ENCODE measurements at regions not wholly inside any gene's neighbourhood (a gene's known extent, or its start where the extent isn't known, plus 50 kb on each side); places are given as distances from the start of the nearest gene placed in this dataset.
"Not testable (repeated sequence)": the region's sequence is repeated elsewhere in the genome, so short reads cannot be mapped to it uniquely, and the experiment has no call there.

- TF ChIP-seq EZH2 (IDR thresholded peaks at IDR 0.05) (no peak), FOXP2 (optimal IDR thresholded peaks at IDR 0.05; ENCODE audit: control extremely low read depth, extremely low read length, insufficient read depth) (no peak), POLR2AphosphoS5 (IDR thresholded peaks at IDR 0.05; ENCODE audit: borderline replicate concordance, low read depth, low read length) (no peak)
- Histone ChIP-seq H3K9ac (ENCODE audit: insufficient read length) (no peak overlapping the region), H3K36me3 (ENCODE audit: insufficient read depth, low read length) (no peaks in the 10 kb centered on the region), H3K9me3 (ENCODE audit: low read depth, low read length) (no peaks in the 10 kb centered on the region), H3K4me3 (no peak overlapping the region), H3K27ac (no peak overlapping the region)
- DNase-seq (ENCODE audit: low read depth, low spot score): no peak
Measured at GRCh38 chr5:86228147-86228546, 389.6 kb upstream of the COX7C start.

- no peaks in the 10 kb centered on the region for H3K9me3 ChIP-seq (ENCODE audit: low read depth, low read length)
- no peak for DNase-seq (ENCODE audit: low read depth, low spot score)
- no peak overlapping the region for H3K27ac ChIP-seq
- H3K4me3 ChIP-seq: no peak overlapping the region
- TF ChIP-seq POLR2AphosphoS5 (IDR thresholded peaks at IDR 0.05; ENCODE audit: borderline replicate concordance, low read depth, low read length) (no peak), EZH2 (IDR thresholded peaks at IDR 0.05) (no peak), FOXP2 (optimal IDR thresholded peaks at IDR 0.05; ENCODE audit: control extremely low read depth, extremely low read length, insufficient read depth) (no peak)
- no peaks in the 10 kb centered on the region for H3K36me3 ChIP-seq (ENCODE audit: insufficient read depth, low read length)
- no peak overlapping the region for H3K9ac ChIP-seq (ENCODE audit: insufficient read length)
Measured at GRCh38 chr5:86232246-86232645, 385.5 kb upstream of the COX7C start.

- Histone ChIP-seq H3K9me3 (ENCODE audit: low read depth, low read length) (no peaks in the 10 kb centered on the region), H3K27ac (no peak overlapping the region), H3K36me3 (ENCODE audit: insufficient read depth, low read length) (no peaks in the 10 kb centered on the region), H3K9ac (ENCODE audit: insufficient read length) (no peak overlapping the region), H3K4me3 (no peak overlapping the region)
- no peak for DNase-seq (ENCODE audit: low read depth, low spot score)
- TF ChIP-seq FOXP2 (optimal IDR thresholded peaks at IDR 0.05; ENCODE audit: control extremely low read depth, extremely low read length, insufficient read depth): no peak
- TF ChIP-seq POLR2AphosphoS5 (IDR thresholded peaks at IDR 0.05; ENCODE audit: borderline replicate concordance, low read depth, low read length): no peak
- TF ChIP-seq EZH2 (IDR thresholded peaks at IDR 0.05): no peak
Measured at GRCh38 chr5:86244153-86244552, 373.6 kb upstream of the COX7C start.

GRCh38 chr5:86257871-86258270, 359.9 kb upstream of the COX7C start:
- Histone ChIP-seq H3K4me3 (no peak overlapping the region), H3K36me3 (ENCODE audit: insufficient read depth, low read length) (no peaks in the 10 kb centered on the region), H3K27ac (no peak overlapping the region), H3K9me3 (ENCODE audit: low read depth, low read length) (no peaks in the 10 kb centered on the region), H3K9ac (ENCODE audit: insufficient read length) (no peak overlapping the region)
- TF ChIP-seq FOXP2 (optimal IDR thresholded peaks at IDR 0.05; ENCODE audit: control extremely low read depth, extremely low read length, insufficient read depth): no peak
- no peak for TF ChIP-seq POLR2AphosphoS5 (IDR thresholded peaks at IDR 0.05; ENCODE audit: borderline replicate concordance, low read depth, low read length)
- no peak for TF ChIP-seq EZH2 (IDR thresholded peaks at IDR 0.05)
- DNase-seq (ENCODE audit: low read depth, low spot score): no peak

DNA sequence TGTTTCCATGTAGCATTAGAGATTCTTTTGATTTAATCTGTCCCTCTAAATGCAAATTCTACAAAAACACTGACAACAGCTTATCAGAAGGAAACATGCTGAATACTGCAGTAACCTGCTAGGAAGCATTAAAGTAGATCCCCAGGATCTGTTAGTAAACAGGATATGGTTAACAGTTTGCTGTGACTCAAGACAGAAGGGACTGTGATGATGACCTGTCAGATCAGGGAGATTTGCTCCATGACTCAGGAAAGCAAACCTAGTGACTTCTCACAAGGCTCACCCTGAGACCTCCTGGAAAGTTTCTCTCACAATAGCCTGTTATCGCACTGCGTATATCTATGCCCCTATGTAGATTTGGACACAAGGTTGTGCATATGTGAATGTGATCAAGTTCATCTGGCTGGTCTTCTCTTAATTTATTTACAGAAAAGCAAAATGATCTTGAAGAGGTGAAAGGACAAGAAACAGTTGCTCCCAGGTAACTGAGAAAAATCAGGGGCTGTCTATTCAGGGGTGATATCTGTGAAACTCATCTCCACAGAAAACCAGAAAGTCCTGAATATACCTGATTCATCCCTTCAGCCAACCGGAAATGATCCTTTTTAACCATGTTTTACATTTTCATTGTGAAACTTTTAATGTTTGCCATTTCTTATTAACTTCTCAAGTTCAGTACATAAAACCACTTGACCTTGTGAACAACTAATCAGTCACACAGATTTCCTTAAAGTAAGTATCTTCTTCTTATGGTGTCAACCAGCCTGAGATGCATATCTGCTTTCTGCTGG, 333.1 kb upstream of the COX7C start:
- H3K4me3 ChIP-seq: not testable (repeated sequence)

GRCh38 chr5:86287437-86287836, 330.3 kb upstream of the COX7C start:
- H3K27ac ChIP-seq; DNase-seq (ENCODE audit: low read depth, low spot score); H3K36me3 ChIP-seq (ENCODE audit: insufficient read depth, low read length); H3K9ac ChIP-seq (ENCODE audit: insufficient read length); H3K4me3 ChIP-seq; H3K9me3 ChIP-seq (ENCODE audit: low read depth, low read length): not testable (repeated sequence)

More for the DNA sequence above, 333.1 kb upstream of the COX7C start:
- H3K9me3 ChIP-seq (ENCODE audit: low read depth, low read length); H3K27ac ChIP-seq; DNase-seq (ENCODE audit: low read depth, low spot score); H3K36me3 ChIP-seq (ENCODE audit: insufficient read depth, low read length); H3K9ac ChIP-seq (ENCODE audit: insufficient read length): not testable (repeated sequence)

GRCh38 chr5:86289786-86290185, 328.0 kb upstream of the COX7C start:
- H3K36me3 ChIP-seq (ENCODE audit: insufficient read depth, low read length); H3K9me3 ChIP-seq (ENCODE audit: low read depth, low read length); H3K27ac ChIP-seq; H3K9ac ChIP-seq (ENCODE audit: insufficient read length); H3K4me3 ChIP-seq; DNase-seq (ENCODE audit: low read depth, low spot score): not testable (repeated sequence)

DNA sequence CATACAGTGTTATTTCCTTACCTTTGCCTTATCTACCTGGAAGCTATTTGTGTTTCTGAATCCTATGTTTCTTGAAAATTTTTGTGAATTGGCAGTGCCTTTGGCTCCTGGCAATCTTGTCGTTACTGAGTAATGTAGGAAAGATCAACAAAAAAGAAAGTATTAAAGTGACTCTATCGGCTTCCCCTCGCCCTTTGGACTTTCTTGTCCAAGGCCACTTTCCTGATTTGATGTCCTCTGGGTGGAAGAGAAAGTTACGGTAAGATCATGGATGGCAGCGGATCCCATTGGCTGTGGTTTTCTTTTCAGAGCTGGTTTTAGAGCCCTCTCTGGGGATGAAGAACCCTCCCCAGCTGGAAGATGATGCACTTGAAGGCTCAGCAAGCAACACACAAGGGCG, 324.9 kb upstream of the COX7C start:
- not testable (repeated sequence) for H3K27ac ChIP-seq; H3K9me3 ChIP-seq (ENCODE audit: low read depth, low read length); H3K36me3 ChIP-seq (ENCODE audit: insufficient read depth, low read length); DNase-seq (ENCODE audit: low read depth, low spot score); H3K4me3 ChIP-seq; H3K9ac ChIP-seq (ENCODE audit: insufficient read length)

- not testable (repeated sequence) for H3K27ac ChIP-seq; H3K9ac ChIP-seq (ENCODE audit: insufficient read length); DNase-seq (ENCODE audit: low read depth, low spot score); H3K9me3 ChIP-seq (ENCODE audit: low read depth, low read length); H3K36me3 ChIP-seq (ENCODE audit: insufficient read depth, low read length); H3K4me3 ChIP-seq
Measured at GRCh38 chr5:86302643-86303042, 315.1 kb upstream of the COX7C start.

GRCh38 chr5:86305050-86305449, 312.7 kb upstream of the COX7C start:
- H3K4me3 ChIP-seq; H3K9ac ChIP-seq (ENCODE audit: insufficient read length); DNase-seq (ENCODE audit: low read depth, low spot score); H3K27ac ChIP-seq; H3K9me3 ChIP-seq (ENCODE audit: low read depth, low read length); H3K36me3 ChIP-seq (ENCODE audit: insufficient read depth, low read length): not testable (repeated sequence)
